ENCODE measurements at regions not wholly inside any gene's neighbourhood (a gene's known extent, or its start where the extent isn't known, plus 50 kb on each side); places are given as distances from the start of the nearest gene placed in this dataset.

DNA sequence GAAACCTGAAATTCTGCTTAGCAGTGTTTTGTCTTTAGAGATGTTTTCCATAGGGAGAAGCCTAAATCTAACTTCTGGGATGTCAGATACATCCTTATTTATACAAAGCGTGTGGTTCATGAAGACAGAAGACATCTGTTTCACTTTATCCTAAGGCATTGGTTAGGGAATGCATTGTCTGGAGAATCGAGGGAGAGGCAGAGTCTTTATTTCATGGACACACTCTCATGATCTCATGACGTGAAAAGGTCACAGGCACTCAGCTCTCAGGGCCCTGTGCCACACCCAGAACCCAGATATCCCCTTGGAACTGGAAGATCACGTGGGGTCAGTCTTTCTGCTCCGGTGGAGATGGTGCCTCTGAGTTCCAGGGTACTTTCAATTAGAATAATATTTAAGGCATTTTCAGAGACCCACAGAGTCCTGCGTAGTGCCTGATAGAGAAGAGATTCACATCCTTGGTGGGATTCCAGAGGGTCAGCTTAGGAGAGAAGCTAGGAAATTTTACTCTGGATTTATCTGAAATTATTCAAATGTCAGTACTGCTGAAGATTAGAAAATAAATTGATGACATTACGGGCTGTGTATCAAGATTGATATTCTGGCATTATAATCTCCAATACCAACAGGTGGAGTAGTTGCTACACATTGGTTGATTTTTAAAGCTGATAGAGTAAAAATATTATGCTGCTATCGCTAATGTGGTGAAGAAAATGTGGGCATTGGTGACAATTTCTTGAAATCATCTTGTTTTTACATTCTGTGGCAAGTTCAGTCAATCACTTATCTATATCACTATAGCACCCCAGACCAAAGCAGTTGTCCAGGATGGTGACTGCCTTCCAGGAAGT is 378.3 kb downstream of the MTRR start:
- H3K36me3 Mint-ChIP-seq: no peaks in the 10 kb centered on the region
- no peak overlapping the region for H3K27ac Mint-ChIP-seq
- no peak for DNase-seq (ENCODE audit: low spot score in 2 of 2, unreplicated experiment in 2 of 2)
- TF ChIP-seq, protein P1, sequence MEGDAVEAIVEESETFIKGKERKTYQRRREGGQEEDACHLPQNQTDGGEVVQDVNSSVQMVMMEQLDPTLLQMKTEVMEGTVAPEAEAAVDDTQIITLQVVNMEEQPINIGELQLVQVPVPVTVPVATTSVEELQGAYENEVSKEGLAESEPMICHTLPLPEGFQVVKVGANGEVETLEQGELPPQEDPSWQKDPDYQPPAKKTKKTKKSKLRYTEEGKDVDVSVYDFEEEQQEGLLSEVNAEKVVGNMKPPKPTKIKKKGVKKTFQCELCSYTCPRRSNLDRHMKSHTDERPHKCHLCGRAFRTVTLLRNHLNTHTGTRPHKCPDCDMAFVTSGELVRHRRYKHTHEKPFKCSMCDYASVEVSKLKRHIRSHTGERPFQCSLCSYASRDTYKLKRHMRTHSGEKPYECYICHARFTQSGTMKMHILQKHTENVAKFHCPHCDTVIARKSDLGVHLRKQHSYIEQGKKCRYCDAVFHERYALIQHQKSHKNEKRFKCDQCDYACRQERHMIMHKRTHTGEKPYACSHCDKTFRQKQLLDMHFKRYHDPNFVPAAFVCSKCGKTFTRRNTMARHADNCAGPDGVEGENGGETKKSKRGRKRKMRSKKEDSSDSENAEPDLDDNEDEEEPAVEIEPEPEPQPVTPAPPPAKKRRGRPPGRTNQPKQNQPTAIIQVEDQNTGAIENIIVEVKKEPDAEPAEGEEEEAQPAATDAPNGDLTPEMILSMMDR (IDR thresholded peaks at IDR 0.05; ENCODE audit: unreplicated experiment): no peak
- no peaks in the 10 kb centered on the region for H3K4me1 Mint-ChIP-seq
- H3K27me3 Mint-ChIP-seq (ENCODE audit: low read depth): peaks cover 22% of the 10 kb centered on the region
- no peaks in the 10 kb centered on the region for H3K9me3 Mint-ChIP-seq
- no peak overlapping the region for H3K4me3 Mint-ChIP-seq

DNA sequence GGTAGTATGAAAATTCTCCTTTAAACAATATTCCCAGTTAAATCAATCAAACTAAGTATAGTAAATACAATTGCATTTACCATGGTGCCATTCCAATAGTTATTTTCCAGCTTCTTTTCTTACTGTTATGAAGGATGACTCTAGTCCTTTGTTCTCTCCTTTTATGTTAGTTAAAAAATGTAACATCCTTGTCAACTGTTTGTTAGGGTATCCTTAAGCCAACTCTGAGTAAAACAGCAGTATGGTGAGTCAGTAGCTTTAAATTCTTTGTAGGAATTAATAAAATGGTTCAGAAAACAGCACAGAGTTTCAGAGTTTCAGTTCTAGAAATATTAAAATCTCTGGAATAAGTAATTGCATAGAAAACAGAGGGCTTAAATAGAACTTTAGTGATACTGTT is 384.4 kb downstream of the MTRR start:
- no peak for DNase-seq (ENCODE audit: low spot score in 2 of 2, unreplicated experiment in 2 of 2)
- peaks cover 27% of the 10 kb centered on the region for H3K27me3 Mint-ChIP-seq (ENCODE audit: low read depth)
- no peak overlapping the region for H3K27ac Mint-ChIP-seq
- TF ChIP-seq, protein P1 (IDR thresholded peaks at IDR 0.05; ENCODE audit: unreplicated experiment): no peak
- H3K9me3 Mint-ChIP-seq: no peaks in the 10 kb centered on the region
- no peaks in the 10 kb centered on the region for H3K4me1 Mint-ChIP-seq
- no peak overlapping the region for H3K4me3 Mint-ChIP-seq
- no peaks in the 10 kb centered on the region for H3K36me3 Mint-ChIP-seq

DNA sequence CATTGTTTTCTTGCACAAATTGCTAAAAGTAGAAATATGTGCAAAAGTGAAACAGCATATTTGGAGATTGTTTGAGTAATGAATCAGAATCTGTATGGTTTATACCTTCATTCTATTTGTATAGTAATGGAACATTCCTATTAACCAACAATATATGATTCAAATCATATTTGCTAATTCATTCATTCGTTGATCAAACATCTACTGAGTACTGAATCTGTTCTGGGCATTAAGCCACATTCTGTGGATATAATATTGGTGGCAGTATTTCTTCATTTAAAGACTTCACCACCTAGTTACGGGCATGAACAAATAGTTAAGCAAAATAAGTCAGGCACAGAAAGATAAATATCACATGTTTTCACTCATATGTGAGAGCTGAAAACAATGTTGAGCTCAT is 385.7 kb downstream of the MTRR start:
- Mint-ChIP-seq H3K9me3 (no peaks in the 10 kb centered on the region), H3K27ac (no peak overlapping the region), H3K4me1 (no peaks in the 10 kb centered on the region), H3K27me3 (ENCODE audit: low read depth) (peaks cover 22% of the 10 kb centered on the region), H3K36me3 (no peaks in the 10 kb centered on the region), H3K4me3 (no peak overlapping the region)
- TF ChIP-seq, protein P1 (IDR thresholded peaks at IDR 0.05; ENCODE audit: unreplicated experiment): no peak
- no peak for DNase-seq (ENCODE audit: low spot score in 2 of 2, unreplicated experiment in 2 of 2)

DNA sequence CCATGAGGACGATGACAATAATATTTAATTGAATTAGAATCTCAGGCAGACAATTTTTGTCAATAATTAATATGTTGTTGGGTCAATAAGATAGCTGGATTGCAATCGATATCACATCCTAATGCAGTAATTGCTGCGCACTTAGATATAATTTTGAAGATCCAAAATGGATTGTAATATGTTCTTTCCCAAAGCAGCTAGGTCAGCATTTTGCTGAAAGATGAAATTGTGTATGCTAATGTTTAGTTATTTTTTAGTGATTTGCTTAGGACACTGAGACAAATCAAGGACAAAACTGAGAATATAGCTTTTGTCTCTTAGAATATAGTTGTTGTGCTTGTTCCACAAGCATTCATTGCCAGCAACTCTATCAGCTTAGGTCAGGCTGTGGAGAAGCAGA is 389.9 kb downstream of the MTRR start:
- TF ChIP-seq, protein P1 (IDR thresholded peaks at IDR 0.05; ENCODE audit: unreplicated experiment): no peak
- H3K4me3 Mint-ChIP-seq: no peak overlapping the region
- no peak overlapping the region for H3K27ac Mint-ChIP-seq
- no peaks in the 10 kb centered on the region for H3K9me3 Mint-ChIP-seq
- H3K4me1 Mint-ChIP-seq: no peaks in the 10 kb centered on the region
- no peak for DNase-seq (ENCODE audit: low spot score in 2 of 2, unreplicated experiment in 2 of 2)
- peaks cover 11% of the 10 kb centered on the region for H3K27me3 Mint-ChIP-seq (ENCODE audit: low read depth)
- no peaks in the 10 kb centered on the region for H3K36me3 Mint-ChIP-seq

DNA sequence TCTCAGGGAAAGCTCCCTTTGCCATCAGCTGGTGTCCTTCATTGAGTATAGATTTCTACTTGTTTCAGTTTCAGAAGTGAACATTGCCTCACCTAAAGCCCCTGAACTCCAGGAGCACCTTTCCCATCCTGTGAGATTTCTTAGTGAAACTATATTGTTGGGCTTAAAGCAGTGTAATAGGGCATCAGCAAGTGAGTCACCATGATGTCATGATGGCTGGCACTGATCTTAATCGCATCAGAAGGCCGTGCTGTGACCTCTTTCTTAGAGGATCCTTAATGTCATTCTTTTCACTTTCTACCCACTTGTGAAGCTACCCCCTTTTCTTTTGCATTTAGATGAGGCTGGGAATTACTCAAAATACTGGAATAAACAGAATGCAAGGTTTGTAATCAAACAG is 401.3 kb downstream of the MTRR start:
- TF ChIP-seq, protein P1 (IDR thresholded peaks at IDR 0.05; ENCODE audit: unreplicated experiment): no peak
- H3K27me3 Mint-ChIP-seq (ENCODE audit: low read depth): no peaks in the 10 kb centered on the region
- no peaks in the 10 kb centered on the region for H3K36me3 Mint-ChIP-seq
- no peaks in the 10 kb centered on the region for H3K4me1 Mint-ChIP-seq
- H3K4me3 Mint-ChIP-seq: no peak overlapping the region
- no peak for DNase-seq (ENCODE audit: low spot score in 2 of 2, unreplicated experiment in 2 of 2)
- H3K27ac Mint-ChIP-seq: no peak overlapping the region
- H3K9me3 Mint-ChIP-seq: peaks cover 14% of the 10 kb centered on the region
